Sigmoid colon (tissue), 4 donors: ENCODE measurements at regions not wholly inside any gene's neighbourhood (a gene's known extent, or its start where the extent isn't known, plus 50 kb on each side); places are given as distances from the start of the nearest gene placed in this dataset.

Experiments used
- EP300 ChIP-seq, 4 donors: sonication (generic); formaldehyde crosslinking; IDR thresholded peaks; one replicate each; pipeline ENCODE4 v1.6.1; 2017; ENCODE audit warnings: antibody characterized with exemption in 4 of 4
- POLR2A ChIP-seq, 2 donors: fragments of 450-650 bp; IDR thresholded peaks; one replicate each; pipeline ENCODE4 v1.6.1; 2016; ENCODE audit warnings: antibody characterized with exemption in 2 of 2, mild to moderate bottlenecking in 2 of 2, moderate library complexity in 2 of 2
- POLR2AphosphoS5 ChIP-seq, 4 donors: sonication (generic); formaldehyde crosslinking; IDR thresholded peaks; one replicate each; pipeline ENCODE4 v1.6.1; 2017; ENCODE audit warnings: antibody characterized with exemption in 4 of 4
- TF ChIP-seq, protein P1 (sequence below), 4 experiments: fragments of 450-650 bp in 3 of 4; fragments of 200-600 bp in 1 of 4; IDR thresholded peaks; one replicate each; pipeline ENCODE4 v1.5.1; 2016 to 2019; ENCODE audit warnings: antibody characterized with exemption in 4 of 4, mild to moderate bottlenecking in 3 of 4, moderate library complexity in 2 of 4

DNA sequence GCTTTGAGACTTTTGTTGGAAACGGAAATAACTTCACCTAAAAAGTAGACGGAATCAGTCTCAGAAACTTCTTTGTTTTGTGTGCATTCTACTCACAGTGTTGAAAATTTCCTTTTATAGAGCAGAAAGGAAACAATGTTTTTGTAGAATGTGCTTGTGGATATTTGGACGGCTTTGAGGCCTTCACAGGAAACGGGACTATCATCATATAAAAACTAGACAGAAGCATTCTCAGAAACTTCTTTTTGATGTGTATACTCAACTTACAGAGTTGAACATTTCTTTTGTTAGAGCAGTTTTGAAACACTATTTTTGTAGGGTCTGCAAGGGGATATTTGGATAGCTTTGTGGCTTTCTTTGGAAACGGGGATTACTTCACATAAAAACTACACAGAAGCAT lies 627.5 kb upstream of the ZNF337 start:
- TF ChIP-seq, protein P1, sequence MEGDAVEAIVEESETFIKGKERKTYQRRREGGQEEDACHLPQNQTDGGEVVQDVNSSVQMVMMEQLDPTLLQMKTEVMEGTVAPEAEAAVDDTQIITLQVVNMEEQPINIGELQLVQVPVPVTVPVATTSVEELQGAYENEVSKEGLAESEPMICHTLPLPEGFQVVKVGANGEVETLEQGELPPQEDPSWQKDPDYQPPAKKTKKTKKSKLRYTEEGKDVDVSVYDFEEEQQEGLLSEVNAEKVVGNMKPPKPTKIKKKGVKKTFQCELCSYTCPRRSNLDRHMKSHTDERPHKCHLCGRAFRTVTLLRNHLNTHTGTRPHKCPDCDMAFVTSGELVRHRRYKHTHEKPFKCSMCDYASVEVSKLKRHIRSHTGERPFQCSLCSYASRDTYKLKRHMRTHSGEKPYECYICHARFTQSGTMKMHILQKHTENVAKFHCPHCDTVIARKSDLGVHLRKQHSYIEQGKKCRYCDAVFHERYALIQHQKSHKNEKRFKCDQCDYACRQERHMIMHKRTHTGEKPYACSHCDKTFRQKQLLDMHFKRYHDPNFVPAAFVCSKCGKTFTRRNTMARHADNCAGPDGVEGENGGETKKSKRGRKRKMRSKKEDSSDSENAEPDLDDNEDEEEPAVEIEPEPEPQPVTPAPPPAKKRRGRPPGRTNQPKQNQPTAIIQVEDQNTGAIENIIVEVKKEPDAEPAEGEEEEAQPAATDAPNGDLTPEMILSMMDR (IDR thresholded peaks at IDR 0.05) = no peak
- TF ChIP-seq POLR2AphosphoS5 (IDR thresholded peaks at IDR 0.05) (no peak), EP300 (IDR thresholded peaks at IDR 0.05) (no peak), POLR2A (IDR thresholded peaks at IDR 0.05) (no peak)
